ENCODE measurements at regions not wholly inside any gene's neighbourhood (a gene's known extent, or its start where the extent isn't known, plus 50 kb on each side); places are given as distances from the start of the nearest gene placed in this dataset.

DNA sequence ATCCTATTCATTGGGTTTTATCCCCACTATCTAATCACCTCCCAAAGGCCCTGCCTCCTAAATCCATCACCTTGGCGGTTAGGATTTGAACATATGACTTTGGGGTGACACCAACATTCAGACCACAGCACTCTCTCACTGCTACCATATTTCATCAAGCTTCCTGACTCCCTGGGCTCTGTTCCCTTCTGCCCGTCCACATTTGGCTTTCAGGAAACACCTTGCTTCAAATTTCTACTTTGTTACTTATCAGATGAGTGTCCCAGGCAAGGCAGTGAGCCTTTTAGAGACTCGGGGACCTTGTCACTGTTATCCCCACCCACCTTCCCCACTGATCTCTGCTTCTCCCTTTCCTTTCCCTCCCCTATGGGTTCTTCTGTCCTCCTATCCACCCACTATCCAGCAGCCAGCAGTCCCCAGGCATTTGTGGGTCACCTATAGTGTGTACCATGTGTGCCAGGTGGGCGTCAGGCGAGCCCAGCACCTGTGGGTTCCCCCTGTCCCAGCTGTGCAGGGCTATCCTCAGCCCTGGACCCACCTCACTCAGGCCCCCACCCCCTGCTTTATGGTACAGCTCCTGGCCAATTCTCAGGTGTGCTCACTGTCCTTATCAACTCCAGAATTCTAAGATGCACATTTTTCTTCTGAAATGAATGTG lies 230.9 kb downstream of the LOXHD1 start:
- no peak overlapping the region for H3K4me3 ChIP-seq (ENCODE audit: low read depth, low read length)
- TF ChIP-seq CTCF (IDR thresholded peaks at IDR 0.05; ENCODE audit: low read depth, low read length) = no peak

GRCh38 chr18:46426679-46427047 lies 230.4 kb downstream of the LOXHD1 start:
- TF ChIP-seq CTCF (IDR thresholded peaks at IDR 0.05; ENCODE audit: low read depth, low read length) = no peak
- H3K4me3 ChIP-seq (ENCODE audit: low read depth, low read length) = no peak overlapping the region

Measured in WI38 (cell line).